ENCODE measurements at regions not wholly inside any gene's neighbourhood (a gene's known extent, or its start where the extent isn't known, plus 50 kb on each side); places are given as distances from the start of the nearest gene placed in this dataset.

DNA sequence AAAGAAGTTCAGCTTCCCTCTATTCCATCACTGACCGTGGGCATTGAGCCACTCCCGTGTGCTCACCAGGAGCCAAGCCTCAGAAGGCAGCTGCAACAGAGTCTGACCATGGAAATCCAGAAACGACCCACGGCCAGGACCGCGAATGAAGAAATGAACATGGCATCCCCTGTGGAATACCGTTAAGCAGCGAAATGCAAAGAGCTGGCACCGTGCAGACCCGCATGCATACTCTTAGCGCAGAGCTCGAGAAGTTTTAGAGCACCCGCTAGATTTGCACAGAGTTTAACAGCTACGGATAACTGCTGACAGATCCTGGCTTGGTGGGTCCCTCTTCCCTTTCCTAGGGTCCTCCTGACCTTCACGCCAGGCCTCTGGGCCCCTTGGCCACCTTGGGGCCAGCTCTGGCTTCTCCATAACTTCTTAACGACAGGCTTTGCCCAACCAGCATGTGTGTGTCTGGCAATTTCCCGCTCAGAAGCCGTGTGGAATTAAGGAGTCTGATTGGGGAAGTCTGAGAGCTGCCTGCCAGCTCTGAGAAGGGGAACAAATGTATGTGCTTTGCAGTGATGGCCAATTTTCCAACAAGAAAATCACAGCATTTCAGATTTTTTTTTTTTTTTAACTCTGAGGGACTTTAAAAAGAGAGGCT is 75.3 kb upstream of the COL5A1 start:
- no peak overlapping the region for H3K4me3 ChIP-seq (ENCODE audit: low read depth, low read length)
- no peak for DNase-seq
- no peaks in the 10 kb centered on the region for H3K36me3 ChIP-seq
- H3K4me1 ChIP-seq, result no peaks in the 10 kb centered on the region; the same call in 1 of the 2 replicates
- no peaks in the 10 kb centered on the region for H3K27me3 ChIP-seq
- TF ChIP-seq CTCF (IDR thresholded peaks at IDR 0.05; ENCODE audit: low read depth, low read length), result no peak
- no peaks in the 10 kb centered on the region for H3K9me3 ChIP-seq

DNA sequence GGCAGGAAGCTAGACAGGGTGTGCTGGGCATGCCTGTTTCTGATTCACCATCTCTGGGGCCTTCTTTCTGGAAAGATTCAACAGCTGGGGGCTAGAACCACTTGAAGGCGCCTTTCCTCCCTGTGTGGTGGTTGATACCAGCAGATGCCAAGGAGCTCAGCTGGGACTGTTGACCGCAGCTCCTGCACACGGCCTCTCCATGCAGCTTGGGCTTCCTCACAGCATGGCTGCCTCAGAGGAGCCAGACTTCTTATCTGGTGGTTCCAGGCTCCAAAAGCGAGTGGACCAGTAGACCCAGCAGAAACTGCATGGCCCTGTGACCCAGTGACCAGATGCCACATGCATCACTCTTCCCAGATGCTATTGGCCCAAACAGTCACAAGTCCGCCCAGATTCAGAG is 74.7 kb upstream of the COL5A1 start:
- no peak for TF ChIP-seq CTCF (IDR thresholded peaks at IDR 0.05; ENCODE audit: low read depth, low read length)
- H3K4me1 ChIP-seq, result no peaks in the 10 kb centered on the region; the same call in 1 of the 2 replicates
- DNase-seq, result no peak

DNA sequence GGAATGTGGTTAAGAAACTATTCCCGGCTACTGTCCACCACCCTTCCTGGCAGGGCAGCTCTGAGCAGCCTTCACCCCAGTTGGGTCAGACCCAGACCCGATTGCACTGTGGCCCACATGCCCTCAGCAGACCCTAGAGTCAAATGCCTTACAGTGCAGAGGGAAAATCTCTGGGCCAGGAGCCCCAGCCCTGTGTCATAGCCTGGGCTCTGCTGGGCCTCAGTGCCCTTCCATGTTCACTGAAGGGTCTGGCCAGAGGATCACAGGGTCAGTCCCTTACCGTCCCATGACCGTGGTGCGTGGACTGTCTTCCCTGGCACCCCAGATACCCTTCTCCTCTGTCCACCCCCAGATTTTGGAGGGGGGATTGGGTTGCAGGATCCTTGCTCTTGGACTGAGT is 73.5 kb upstream of the COL5A1 start:
- Histone ChIP-seq H3K4me3 (ENCODE audit: low read depth, low read length) (no peak overlapping the region), H3K9me3 (no peaks in the 10 kb centered on the region), H3K4me1 (no peaks in the 10 kb centered on the region; the same call in 1 of the 2 replicates), H3K27me3 (no peaks in the 10 kb centered on the region), H3K36me3 (no peaks in the 10 kb centered on the region)
- TF ChIP-seq CTCF (IDR thresholded peaks at IDR 0.05; ENCODE audit: low read depth, low read length), result no peak
- DNase-seq, result no peak

More for the DNA sequence above, 74.7 kb upstream of the COL5A1 start:
- no peaks in the 10 kb centered on the region for H3K9me3 ChIP-seq
- no peaks in the 10 kb centered on the region for H3K36me3 ChIP-seq
- H3K4me3 ChIP-seq (ENCODE audit: low read depth, low read length), result no peak overlapping the region
- H3K27me3 ChIP-seq, result no peaks in the 10 kb centered on the region

DNA sequence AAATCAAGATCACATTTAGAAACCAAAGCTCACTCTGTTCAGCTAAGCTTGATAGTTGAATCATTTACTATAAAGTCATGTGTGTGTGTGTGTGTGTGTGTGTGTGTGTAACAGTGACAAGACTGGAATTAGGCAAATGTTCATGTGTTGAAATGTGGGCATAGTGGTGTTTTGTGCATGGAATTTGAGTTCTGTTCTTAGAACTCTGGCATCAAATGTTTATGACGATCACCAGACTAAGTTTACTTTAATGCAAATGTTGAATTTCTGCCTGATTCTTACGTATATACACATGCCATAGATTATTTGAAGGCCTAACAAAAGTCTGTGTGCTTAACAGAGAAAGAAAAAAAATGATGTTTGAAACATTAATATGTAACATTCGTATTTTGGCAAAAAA is 72.8 kb upstream of the COL5A1 start:
- Histone ChIP-seq H3K4me3 (ENCODE audit: low read depth, low read length) (no peak overlapping the region), H3K27me3 (no peaks in the 10 kb centered on the region), H3K36me3 (no peaks in the 10 kb centered on the region), H3K9me3 (no peaks in the 10 kb centered on the region), H3K4me1 (no peaks in the 10 kb centered on the region; the same call in 1 of the 2 replicates)
- no peak for TF ChIP-seq CTCF (IDR thresholded peaks at IDR 0.05; ENCODE audit: low read depth, low read length)
- no peak for DNase-seq

GRCh38 chr9:134569626-134570025 is 72.0 kb upstream of the COL5A1 start:
- H3K27me3 ChIP-seq, result no peaks in the 10 kb centered on the region
- H3K9me3 ChIP-seq, result no peaks in the 10 kb centered on the region
- H3K4me1 ChIP-seq, result no peaks in the 10 kb centered on the region; the same call in 1 of the 2 replicates
- DNase-seq, result no peak
- no peaks in the 10 kb centered on the region for H3K36me3 ChIP-seq
- TF ChIP-seq CTCF (IDR thresholded peaks at IDR 0.05; ENCODE audit: low read depth, low read length), result no peak
- no peak overlapping the region for H3K4me3 ChIP-seq (ENCODE audit: low read depth, low read length)

DNA sequence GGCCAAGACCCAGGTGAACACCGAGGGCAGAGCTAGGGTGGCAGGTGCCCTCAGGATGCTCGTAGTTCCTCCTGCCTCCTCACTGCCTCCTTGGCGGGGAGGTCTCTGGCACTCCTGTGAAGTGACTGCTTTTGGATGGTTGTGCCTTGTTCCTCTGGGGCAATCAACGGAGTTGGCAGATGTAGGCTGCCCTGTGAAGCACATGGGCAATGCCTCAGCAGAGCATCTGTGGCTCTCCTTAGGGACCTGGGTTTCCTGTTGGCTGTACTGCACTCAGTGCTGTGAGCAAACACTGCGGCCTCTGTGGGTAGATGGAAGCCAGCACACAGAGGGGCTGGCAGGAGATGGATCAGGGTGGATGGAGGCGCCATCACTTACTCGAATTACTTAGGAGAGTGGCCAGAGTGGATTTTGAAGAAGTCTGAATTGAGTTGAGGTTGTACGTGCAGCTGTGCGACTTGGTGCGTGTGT is 71.4 kb upstream of the COL5A1 start:
- Histone ChIP-seq H3K27me3 (no peaks in the 10 kb centered on the region), H3K9me3 (no peaks in the 10 kb centered on the region), H3K4me1 (no peaks in the 10 kb centered on the region; the same call in 1 of the 2 replicates), H3K4me3 (ENCODE audit: low read depth, low read length) (no peak overlapping the region), H3K36me3 (no peaks in the 10 kb centered on the region)
- TF ChIP-seq CTCF (IDR thresholded peaks at IDR 0.05; ENCODE audit: low read depth, low read length), result no peak
- DNase-seq, result no peak
